ENCODE measurements at regions not wholly inside any gene's neighbourhood (a gene's known extent, or its start where the extent isn't known, plus 50 kb on each side); places are given as distances from the start of the nearest gene placed in this dataset.
"Not testable (repeated sequence)": the region's sequence is repeated elsewhere in the genome, so short reads cannot be mapped to it uniquely, and the experiment has no call there.

DNA sequence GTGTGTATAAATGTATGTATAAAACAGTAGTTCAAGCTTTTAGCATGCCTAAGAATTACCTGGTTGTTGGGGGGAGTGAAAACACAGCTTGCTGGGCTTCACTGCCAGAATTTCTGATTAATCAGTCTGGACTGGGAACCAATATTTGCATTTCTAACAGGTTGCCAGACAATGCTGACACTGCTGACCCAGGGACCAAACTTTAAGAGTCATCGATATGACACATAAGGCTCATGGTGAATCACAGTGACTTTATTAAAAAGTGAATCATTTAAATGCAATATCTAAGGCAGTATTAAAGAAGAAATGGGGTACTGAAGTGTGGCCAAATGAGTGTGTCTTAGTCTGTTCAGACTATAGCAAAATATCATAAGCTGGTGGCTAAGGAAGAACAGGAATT is 195.9 kb upstream of the DTNA start:
- Histone ChIP-seq H3K4me3 (ENCODE audit: low read depth, low read length) (no peak overlapping the region), H3K27me3 (ENCODE audit: control insufficient read depth, insufficient read depth, low read length) (no peaks in the 10 kb centered on the region), H3K27ac (ENCODE audit: low read depth, low read length) (no peak overlapping the region), H3K9me3 (ENCODE audit: control insufficient read depth, insufficient read depth, low read length) (no peaks in the 10 kb centered on the region)
- no peak for DNase-seq (ENCODE audit: low read depth, low spot score)
- TF ChIP-seq, protein P1, sequence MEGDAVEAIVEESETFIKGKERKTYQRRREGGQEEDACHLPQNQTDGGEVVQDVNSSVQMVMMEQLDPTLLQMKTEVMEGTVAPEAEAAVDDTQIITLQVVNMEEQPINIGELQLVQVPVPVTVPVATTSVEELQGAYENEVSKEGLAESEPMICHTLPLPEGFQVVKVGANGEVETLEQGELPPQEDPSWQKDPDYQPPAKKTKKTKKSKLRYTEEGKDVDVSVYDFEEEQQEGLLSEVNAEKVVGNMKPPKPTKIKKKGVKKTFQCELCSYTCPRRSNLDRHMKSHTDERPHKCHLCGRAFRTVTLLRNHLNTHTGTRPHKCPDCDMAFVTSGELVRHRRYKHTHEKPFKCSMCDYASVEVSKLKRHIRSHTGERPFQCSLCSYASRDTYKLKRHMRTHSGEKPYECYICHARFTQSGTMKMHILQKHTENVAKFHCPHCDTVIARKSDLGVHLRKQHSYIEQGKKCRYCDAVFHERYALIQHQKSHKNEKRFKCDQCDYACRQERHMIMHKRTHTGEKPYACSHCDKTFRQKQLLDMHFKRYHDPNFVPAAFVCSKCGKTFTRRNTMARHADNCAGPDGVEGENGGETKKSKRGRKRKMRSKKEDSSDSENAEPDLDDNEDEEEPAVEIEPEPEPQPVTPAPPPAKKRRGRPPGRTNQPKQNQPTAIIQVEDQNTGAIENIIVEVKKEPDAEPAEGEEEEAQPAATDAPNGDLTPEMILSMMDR (IDR thresholded peaks at IDR 0.05; ENCODE audit: low read depth, low read length) = no peak
- ChIA-PET POLR2A (no interaction called here), CTCF (no interaction called here)

DNA sequence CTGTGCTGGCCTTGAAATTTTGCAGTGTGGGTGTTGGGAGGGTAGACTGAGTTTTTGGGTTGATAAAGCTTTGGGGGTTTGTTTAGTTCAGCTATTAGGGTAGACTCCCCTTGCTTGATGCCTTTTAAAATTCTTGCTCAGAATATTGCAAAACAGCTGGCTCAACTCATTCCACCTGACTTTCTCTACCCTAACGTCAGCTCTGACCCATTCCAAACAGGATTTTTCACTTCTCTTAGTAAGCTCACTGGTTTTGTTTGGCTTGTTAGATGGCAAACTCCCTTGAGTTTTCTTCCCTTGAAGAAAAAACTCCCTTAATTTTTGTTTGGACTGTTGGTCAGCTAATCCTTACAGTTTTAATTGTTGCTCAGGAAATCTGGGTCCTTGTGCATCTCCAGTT is 195.1 kb upstream of the DTNA start:
- POLR2A ChIA-PET = no interaction called here
- TF ChIP-seq, protein P1 (IDR thresholded peaks at IDR 0.05; ENCODE audit: low read depth, low read length) = no peak
- CTCF ChIA-PET = no interaction called here
- H3K9me3 ChIP-seq (ENCODE audit: control insufficient read depth, insufficient read depth, low read length) = no peaks in the 10 kb centered on the region
- H3K4me3 ChIP-seq (ENCODE audit: low read depth, low read length) = no peak overlapping the region
- no peaks in the 10 kb centered on the region for H3K27me3 ChIP-seq (ENCODE audit: control insufficient read depth, insufficient read depth, low read length)
- no peak for DNase-seq (ENCODE audit: low read depth, low spot score)
- H3K27ac ChIP-seq (ENCODE audit: low read depth, low read length) = no peak overlapping the region

DNA sequence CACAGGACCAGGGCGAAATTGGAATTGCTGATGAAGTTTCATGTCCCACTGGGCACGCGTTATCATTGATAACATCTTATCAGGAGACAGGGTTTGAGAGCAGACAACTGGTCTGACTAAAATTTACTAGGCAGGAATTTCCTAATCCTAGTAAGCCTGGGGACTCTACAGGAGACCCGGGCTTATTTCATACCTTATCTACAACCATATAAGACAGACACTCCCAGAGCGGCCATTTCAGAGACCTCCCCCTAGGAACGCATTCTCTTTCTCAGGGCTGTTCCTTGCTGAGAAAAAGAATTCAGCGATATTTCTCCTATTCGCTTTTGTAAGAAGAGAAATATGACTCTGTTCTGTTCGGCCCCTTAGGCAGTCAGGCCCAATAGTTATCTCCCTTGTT is 193.7 kb upstream of the DTNA start:
- H3K4me3 ChIP-seq (ENCODE audit: low read depth, low read length); DNase-seq (ENCODE audit: low read depth, low spot score); POLR2A ChIA-PET; H3K27ac ChIP-seq (ENCODE audit: low read depth, low read length); CTCF ChIA-PET; H3K27me3 ChIP-seq (ENCODE audit: control insufficient read depth, insufficient read depth, low read length); H3K9me3 ChIP-seq (ENCODE audit: control insufficient read depth, insufficient read depth, low read length): not testable (repeated sequence)

DNA sequence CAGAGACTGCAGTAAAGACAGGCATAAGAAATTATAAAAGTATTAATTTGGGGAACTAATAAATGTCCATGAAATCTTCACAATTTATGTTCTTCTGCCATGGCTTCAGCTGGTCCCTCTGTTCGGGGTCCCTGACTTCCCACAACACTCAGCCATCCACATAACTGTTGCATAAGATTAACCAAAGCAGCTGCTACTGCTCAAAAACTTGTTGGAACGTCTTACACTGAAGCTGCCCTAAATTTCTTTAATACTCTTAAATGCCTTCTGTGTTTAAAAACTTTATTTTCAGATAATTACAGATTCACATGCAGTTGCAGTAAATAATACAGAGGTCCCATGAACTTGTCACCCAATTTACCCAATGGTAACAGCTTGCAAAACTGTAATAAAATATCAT is 193.1 kb upstream of the DTNA start:
- H3K27me3 ChIP-seq (ENCODE audit: control insufficient read depth, insufficient read depth, low read length); CTCF ChIA-PET; POLR2A ChIA-PET; H3K4me3 ChIP-seq (ENCODE audit: low read depth, low read length); DNase-seq (ENCODE audit: low read depth, low spot score); H3K27ac ChIP-seq (ENCODE audit: low read depth, low read length); H3K9me3 ChIP-seq (ENCODE audit: control insufficient read depth, insufficient read depth, low read length): not testable (repeated sequence)

DNA sequence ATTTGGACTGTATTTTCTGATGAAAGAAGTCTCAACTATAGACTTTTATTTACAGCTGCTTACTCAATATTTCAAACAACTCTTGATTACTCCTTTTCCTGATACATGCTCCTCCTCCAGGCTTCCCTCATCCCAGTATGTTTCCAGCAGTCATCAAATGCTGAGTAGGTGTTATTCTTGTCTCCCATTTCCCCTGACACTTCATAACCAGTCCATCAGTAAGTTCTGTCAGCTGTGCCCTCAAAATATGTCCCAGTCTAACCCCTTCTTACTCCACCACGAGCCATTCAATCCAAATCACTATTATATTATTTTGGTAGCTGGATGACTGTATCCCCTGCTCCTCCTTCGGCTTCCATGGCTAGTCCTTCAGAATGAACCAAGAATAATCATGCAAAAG is 189.1 kb upstream of the DTNA start:
- TF ChIP-seq, protein P1 (IDR thresholded peaks at IDR 0.05; ENCODE audit: low read depth, low read length) = no peak
- Histone ChIP-seq H3K27me3 (ENCODE audit: control insufficient read depth, insufficient read depth, low read length) (no peaks in the 10 kb centered on the region), H3K27ac (ENCODE audit: low read depth, low read length) (no peak overlapping the region), H3K9me3 (ENCODE audit: control insufficient read depth, insufficient read depth, low read length) (no peaks in the 10 kb centered on the region), H3K4me3 (ENCODE audit: low read depth, low read length) (no peak overlapping the region)
- POLR2A ChIA-PET = no interaction called here
- no peak for DNase-seq (ENCODE audit: low read depth, low spot score)
- CTCF ChIA-PET = no interaction called here

DNA sequence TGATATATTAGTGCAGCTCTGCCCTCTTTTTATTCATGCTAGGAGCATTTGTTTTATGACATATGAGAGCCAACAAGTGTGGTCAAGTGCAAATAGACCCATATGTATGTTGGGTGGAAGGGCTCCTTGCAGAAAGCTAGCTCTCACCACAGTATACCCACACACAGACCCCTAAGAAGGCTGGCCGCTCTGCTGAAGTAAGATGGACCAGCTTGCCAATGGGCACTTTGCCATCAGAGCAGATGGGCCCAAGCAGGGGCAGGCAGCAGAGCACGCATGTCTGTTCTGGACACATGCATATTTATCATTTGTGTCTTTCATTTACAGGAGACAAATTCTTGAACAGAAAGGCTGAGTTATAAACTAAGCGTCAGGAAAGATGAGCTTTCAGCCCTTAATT is 187.5 kb upstream of the DTNA start:
- Histone ChIP-seq H3K27ac (ENCODE audit: low read depth, low read length) (no peak overlapping the region), H3K9me3 (ENCODE audit: control insufficient read depth, insufficient read depth, low read length) (no peaks in the 10 kb centered on the region), H3K4me3 (ENCODE audit: low read depth, low read length) (no peak overlapping the region), H3K27me3 (ENCODE audit: control insufficient read depth, insufficient read depth, low read length) (no peaks in the 10 kb centered on the region)
- DNase-seq (ENCODE audit: low read depth, low spot score) = no peak
- POLR2A ChIA-PET = no interaction called here
- TF ChIP-seq, protein P1 (IDR thresholded peaks at IDR 0.05; ENCODE audit: low read depth, low read length) = no peak
- CTCF ChIA-PET = no interaction called here
